ENCODE measurements at regions not wholly inside any gene's neighbourhood (a gene's known extent, or its start where the extent isn't known, plus 50 kb on each side); places are given as distances from the start of the nearest gene placed in this dataset.

DNA sequence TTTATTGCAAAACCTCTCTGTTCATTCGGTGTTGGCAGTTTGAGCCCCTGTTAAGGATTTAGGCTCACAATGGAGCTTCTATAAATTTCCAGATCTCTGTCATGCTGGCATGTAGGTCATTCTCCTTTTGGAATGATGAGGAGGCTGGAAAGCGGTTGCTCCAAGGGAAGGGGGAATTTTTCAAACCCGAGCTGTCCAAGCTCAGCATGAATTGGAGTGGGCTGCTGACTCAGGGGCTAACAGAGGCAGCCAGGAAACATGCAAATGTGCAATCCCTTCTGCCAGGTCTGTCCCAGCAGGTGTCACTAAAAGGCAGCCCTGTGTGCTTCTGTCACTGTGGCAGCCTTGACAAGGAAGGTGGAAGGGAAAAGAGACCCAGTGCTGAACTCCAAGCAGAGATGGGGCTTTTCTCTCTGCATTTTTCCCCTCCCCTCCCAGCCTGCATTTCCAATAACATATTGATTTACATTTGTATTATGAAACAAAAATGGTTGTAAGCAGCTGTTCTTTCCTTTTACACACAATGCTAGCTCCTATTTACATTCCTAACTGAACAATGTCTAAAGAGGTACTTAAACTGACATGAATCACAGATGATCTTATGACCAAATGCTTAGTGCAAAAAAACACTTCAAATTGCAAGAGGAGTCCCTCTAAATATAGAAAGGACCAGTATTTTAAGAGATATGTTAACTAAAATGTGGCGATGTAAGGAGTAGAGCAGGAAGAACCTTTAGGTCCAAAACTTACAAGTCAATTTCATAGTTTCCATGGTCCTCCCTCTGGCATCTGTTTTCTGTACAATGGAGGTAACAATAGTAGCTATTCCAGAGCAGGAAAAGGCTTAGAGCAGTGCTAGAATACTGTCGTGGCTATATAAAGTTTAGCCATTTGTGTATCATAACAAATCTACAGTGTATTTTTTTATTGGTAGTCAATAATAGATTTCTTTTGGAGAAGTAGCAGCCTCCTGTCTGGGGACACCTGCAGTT, 84.5 kb upstream of the ATP10A start:
- 36 to 45% (median 43%) methylated on average over 5 of the region's 5 CpGs for WGBS, 5 donors
- TF ChIP-seq POLR2AphosphoS5 (IDR thresholded peaks at IDR 0.05) = no peak
- TF ChIP-seq, protein P1, sequence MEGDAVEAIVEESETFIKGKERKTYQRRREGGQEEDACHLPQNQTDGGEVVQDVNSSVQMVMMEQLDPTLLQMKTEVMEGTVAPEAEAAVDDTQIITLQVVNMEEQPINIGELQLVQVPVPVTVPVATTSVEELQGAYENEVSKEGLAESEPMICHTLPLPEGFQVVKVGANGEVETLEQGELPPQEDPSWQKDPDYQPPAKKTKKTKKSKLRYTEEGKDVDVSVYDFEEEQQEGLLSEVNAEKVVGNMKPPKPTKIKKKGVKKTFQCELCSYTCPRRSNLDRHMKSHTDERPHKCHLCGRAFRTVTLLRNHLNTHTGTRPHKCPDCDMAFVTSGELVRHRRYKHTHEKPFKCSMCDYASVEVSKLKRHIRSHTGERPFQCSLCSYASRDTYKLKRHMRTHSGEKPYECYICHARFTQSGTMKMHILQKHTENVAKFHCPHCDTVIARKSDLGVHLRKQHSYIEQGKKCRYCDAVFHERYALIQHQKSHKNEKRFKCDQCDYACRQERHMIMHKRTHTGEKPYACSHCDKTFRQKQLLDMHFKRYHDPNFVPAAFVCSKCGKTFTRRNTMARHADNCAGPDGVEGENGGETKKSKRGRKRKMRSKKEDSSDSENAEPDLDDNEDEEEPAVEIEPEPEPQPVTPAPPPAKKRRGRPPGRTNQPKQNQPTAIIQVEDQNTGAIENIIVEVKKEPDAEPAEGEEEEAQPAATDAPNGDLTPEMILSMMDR (IDR thresholded peaks at IDR 0.05 in 8 of 11, conservative IDR thresholded peaks at IDR 0.05 in 3 of 11) = no peak
- TF ChIP-seq POLR2A (IDR thresholded peaks at IDR 0.05) = no peak
- no peak for DNase-seq
- no peaks in the 10 kb centered on the region for H3K36me3 ChIP-seq
- no peak overlapping the region for H3K27ac ChIP-seq
- intact Hi-C loops (cut with DNase I; ENCODE audit: low total_unique reads) = no loop called here
- no peak overlapping the region for H3K4me3 ChIP-seq
- H3K27me3 ChIP-seq (replicated peaks in 1 of 7) = no peaks in the 10 kb centered on the region
- peaks cover 0 to 17% (median 6%) of the 10 kb centered on the region in 8 donors for H3K9me3 ChIP-seq
- H3K4me1 ChIP-seq = peaks cover 0 to 23% (median 0%) of the 10 kb centered on the region in 6 donors

DNA sequence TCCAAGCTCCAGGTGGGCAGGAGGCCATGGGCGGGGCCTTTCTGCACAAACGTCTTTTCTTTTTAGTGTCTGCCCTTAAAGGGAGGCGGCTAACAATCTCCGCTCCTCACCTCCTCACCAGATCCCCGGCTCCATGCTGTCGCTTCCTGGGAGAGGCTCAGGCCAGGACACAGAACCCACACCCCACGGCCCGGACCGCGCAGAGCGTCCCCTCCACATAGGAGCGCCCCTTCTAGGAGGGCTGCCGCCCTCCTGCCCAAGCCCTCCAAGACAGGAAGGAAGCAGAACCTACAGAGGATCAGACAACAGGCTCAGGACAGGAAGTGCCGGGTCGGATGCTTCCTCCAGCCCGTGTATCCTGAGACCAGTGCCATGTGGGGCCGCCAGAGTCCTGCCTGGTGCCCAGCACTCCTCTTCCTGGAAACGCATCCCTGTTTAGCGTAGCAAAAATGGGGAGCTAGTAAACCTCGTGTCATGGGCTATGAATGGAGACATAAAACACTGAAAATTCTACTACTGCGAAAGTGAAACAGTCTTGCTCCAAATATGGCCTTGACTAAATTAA, 83.2 kb upstream of the ATP10A start:
- WGBS, 5 donors = 66 to 78% (median 69%) methylated on average over 21 of the region's 21 CpGs
- TF ChIP-seq POLR2A (IDR thresholded peaks at IDR 0.05) (no peak), POLR2AphosphoS5 (IDR thresholded peaks at IDR 0.05) (no peak)
- TF ChIP-seq, protein P1 (IDR thresholded peaks at IDR 0.05 in 8 of 11, conservative IDR thresholded peaks at IDR 0.05 in 3 of 11) = no peak
- Histone ChIP-seq H3K4me3 (peak overlapping the region in 1 of 8 donors; percentile 45), H3K27ac (no peak overlapping the region), H3K36me3 (no peaks in the 10 kb centered on the region), H3K4me1 (peaks cover 0 to 23% (median 0%) of the 10 kb centered on the region in 6 donors), H3K9me3 (peaks cover 0 to 7% (median 0%) of the 10 kb centered on the region in 8 donors), H3K27me3 (replicated peaks in 1 of 7) (no peaks in the 10 kb centered on the region)
- no peak for DNase-seq
- intact Hi-C loops (cut with DNase I; ENCODE audit: low total_unique reads) = no loop called here

- peaks cover 0 to 30% (median 2%) of the 10 kb centered on the region in 6 donors for H3K4me1 ChIP-seq
- intact Hi-C loops (cut with DNase I; ENCODE audit: low total_unique reads) = no loop called here
- no peak overlapping the region for H3K27ac ChIP-seq
- no peak overlapping the region for H3K4me3 ChIP-seq
- 85 to 95% (median 86%) methylated on average over 9 to 17 of the region's 17 CpGs for WGBS, 5 donors
- TF ChIP-seq POLR2A (IDR thresholded peaks at IDR 0.05) (no peak), POLR2AphosphoS5 (IDR thresholded peaks at IDR 0.05) (no peak)
- TF ChIP-seq, protein P1 (IDR thresholded peaks at IDR 0.05 in 8 of 11, conservative IDR thresholded peaks at IDR 0.05 in 3 of 11) = no peak
- no peaks in the 10 kb centered on the region for H3K27me3 ChIP-seq (replicated peaks in 1 of 7)
- no peak for DNase-seq
- no peaks in the 10 kb centered on the region for H3K36me3 ChIP-seq
- H3K9me3 ChIP-seq = peaks cover 0 to 7% (median 0%) of the 10 kb centered on the region in 8 donors
Measured at GRCh38 chr15:25944386-25944785, 81.3 kb upstream of the ATP10A start.

DNA sequence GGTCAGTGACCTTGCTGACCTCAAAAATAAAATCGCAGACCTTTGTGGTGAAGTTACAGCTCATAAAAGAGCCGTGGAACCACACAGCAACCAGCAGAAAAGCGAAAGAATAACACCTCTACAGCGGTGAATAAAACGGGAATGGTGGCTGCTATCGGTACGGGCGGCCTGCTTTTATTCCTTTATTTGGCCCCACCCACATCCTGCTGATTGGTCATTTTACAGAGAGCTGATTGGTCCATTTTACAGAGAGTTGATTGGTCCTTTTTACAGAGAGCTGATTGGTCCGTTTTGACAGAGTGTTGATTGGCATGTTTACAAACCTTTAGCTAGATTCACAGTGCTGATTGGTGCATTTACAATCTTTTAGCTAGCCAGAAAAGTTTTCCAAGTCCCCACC, 80.7 kb upstream of the ATP10A start:
- WGBS, 5 donors = 80 to 93% (median 84%) methylated on average over 9 of the region's 9 CpGs
- H3K4me3 ChIP-seq = no peak overlapping the region
- H3K4me1 ChIP-seq = peaks cover 0 to 32% (median 2%) of the 10 kb centered on the region in 6 donors
- H3K36me3 ChIP-seq = no peaks in the 10 kb centered on the region
- TF ChIP-seq, protein P1 (IDR thresholded peaks at IDR 0.05 in 8 of 11, conservative IDR thresholded peaks at IDR 0.05 in 3 of 11) = no peak
- TF ChIP-seq POLR2A (IDR thresholded peaks at IDR 0.05) = no peak
- TF ChIP-seq POLR2AphosphoS5 (IDR thresholded peaks at IDR 0.05) = no peak
- no peak for DNase-seq
- H3K27ac ChIP-seq = no peak overlapping the region
- H3K27me3 ChIP-seq (replicated peaks in 1 of 7) = no peaks in the 10 kb centered on the region
- intact Hi-C loops (cut with DNase I; ENCODE audit: low total_unique reads) = no loop called here
- H3K9me3 ChIP-seq = peaks cover 0 to 7% (median 0%) of the 10 kb centered on the region in 8 donors
